ENCODE measurements at regions not wholly inside any gene's neighbourhood (a gene's known extent, or its start where the extent isn't known, plus 50 kb on each side); places are given as distances from the start of the nearest gene placed in this dataset.
A peak's percentile ranks its signal among the peaks of the same experiment; 100 is the strongest.

DNA sequence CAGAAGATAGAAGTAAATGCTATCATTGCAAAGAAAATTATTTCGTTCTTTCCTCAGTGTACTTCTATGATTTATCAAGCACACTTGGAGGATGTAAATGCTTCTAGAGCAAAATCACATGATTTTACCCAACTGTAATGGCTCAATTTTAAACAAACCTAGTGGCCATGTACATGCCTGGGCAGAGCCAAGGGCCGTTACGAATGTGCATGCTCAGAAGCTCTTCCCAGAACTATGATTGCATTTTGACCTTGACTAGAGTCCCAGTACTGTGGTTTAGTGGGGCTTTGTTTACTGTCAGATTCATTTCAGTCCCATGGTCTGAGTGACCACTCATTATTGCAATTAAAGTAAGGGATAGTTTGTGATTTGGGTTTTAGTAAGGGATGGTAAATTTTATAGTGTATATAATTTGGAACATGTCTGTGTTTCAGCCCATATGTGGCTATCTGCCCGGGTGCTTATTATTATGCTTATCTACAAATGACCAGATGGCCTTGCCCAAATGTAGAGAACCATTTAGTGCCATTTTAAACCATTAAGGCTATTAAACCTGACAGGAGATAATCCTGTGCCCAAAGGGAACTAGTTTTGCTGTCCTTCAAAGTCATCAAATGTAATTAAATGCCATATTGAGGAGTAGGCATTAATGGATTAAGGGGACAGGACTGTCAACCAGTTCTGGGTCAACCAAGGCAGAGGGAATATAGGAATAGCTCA lies 239.1 kb downstream of the ICOS start:
- TF ChIP-seq, protein P1, sequence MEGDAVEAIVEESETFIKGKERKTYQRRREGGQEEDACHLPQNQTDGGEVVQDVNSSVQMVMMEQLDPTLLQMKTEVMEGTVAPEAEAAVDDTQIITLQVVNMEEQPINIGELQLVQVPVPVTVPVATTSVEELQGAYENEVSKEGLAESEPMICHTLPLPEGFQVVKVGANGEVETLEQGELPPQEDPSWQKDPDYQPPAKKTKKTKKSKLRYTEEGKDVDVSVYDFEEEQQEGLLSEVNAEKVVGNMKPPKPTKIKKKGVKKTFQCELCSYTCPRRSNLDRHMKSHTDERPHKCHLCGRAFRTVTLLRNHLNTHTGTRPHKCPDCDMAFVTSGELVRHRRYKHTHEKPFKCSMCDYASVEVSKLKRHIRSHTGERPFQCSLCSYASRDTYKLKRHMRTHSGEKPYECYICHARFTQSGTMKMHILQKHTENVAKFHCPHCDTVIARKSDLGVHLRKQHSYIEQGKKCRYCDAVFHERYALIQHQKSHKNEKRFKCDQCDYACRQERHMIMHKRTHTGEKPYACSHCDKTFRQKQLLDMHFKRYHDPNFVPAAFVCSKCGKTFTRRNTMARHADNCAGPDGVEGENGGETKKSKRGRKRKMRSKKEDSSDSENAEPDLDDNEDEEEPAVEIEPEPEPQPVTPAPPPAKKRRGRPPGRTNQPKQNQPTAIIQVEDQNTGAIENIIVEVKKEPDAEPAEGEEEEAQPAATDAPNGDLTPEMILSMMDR (IDR thresholded peaks at IDR 0.05; ENCODE audit: insufficient read depth, low read depth, low read length, missing control alignments) = no peak
- no peak overlapping the region for H3K4me3 ChIP-seq (ENCODE audit: low read length)
- peak; percentile 34 for DNase-seq (ENCODE audit: low read depth)

DNA sequence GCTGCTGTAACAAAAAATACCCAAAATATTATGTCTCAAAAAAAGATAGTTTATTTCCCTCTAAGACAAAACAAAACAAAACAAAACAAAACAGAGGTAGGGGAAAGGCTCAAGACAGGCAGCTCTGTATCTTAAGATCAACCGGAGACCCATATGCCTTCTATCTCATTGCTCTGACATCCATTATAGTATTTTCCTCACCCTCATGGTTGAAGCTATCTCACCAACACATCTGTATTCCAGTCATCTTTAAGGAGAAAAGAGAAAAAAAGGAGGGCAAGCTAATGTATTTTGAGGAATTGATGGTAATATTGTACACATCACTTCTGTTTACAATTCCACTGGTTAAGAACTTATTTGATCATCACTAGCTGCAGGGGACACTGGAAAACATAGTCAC lies 239.7 kb downstream of the ICOS start:
- no peak overlapping the region for H3K4me3 ChIP-seq (ENCODE audit: low read length)
- TF ChIP-seq, protein P1 (IDR thresholded peaks at IDR 0.05; ENCODE audit: insufficient read depth, low read depth, low read length, missing control alignments) = no peak
- DNase-seq (ENCODE audit: low read depth) = no peak

DNA sequence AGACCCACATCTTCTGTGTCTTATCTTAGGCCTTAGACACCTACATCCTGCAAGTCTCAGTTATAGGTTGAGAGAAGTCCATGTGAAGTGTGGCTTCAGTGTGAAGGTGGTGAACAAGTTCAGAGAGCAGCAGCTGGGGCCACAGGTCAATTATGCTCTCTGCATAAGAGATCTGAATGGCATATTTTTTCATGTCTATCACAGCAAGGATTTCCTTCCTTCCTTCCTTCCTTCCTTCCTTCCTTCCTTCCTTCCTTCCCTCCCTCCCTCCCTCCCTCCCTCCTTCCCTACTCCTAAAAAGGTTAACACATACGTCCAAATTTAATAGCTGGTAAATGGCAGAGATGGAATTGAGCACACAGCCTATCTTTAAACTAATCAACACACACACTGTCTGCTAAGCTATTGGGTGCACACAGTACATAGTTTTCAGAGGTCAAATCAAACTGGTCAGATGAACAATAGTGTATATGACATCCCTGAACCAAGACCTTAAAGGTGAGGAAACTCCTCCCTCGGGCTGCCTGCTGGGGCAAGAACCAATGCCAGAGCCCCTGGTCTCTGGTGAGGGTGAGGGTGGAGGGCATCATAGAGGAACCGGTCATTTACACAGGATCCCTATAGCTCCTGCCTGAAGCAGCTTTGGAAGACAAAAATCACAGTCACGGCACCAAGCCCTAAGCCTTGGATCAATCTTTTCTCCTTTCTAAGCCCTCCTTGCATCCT lies 240.9 kb downstream of the ICOS start:
- H3K4me3 ChIP-seq (ENCODE audit: low read length) = no peak overlapping the region
- no peak for DNase-seq (ENCODE audit: low read depth)
- TF ChIP-seq, protein P1 (IDR thresholded peaks at IDR 0.05; ENCODE audit: insufficient read depth, low read depth, low read length, missing control alignments) = no peak

DNA sequence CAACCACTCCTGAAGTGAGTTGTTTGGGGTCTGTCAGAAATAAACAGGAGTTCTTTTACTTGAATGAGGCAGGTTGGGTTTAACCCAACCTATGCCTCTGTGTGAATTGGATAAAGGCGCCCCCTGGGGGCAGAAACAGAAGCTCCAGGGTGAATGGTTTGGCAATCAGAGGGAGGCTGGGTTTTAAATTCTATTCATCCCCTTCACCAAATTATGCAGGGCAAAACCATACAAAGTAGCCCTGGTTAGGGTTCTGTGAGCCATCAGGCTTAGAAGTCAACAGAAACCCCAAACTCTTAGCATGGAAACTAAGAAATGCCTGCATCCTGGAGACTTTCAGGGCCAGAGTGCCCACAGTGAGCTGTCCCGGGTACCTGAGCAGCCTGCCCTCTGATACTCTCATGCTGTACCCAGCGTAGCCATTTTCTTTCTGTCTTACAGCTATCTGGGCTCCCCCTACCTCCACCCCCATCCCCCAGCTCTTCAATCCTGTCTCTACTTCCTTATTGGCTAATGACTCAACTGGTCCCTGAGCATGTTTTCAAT lies 241.5 kb downstream of the ICOS start:
- peak; percentile 48 for DNase-seq (ENCODE audit: low read depth)
- H3K4me3 ChIP-seq (ENCODE audit: low read length) = no peak overlapping the region
- TF ChIP-seq, protein P1 (IDR thresholded peaks at IDR 0.05; ENCODE audit: insufficient read depth, low read depth, low read length, missing control alignments) = peak; percentile 54

DNA sequence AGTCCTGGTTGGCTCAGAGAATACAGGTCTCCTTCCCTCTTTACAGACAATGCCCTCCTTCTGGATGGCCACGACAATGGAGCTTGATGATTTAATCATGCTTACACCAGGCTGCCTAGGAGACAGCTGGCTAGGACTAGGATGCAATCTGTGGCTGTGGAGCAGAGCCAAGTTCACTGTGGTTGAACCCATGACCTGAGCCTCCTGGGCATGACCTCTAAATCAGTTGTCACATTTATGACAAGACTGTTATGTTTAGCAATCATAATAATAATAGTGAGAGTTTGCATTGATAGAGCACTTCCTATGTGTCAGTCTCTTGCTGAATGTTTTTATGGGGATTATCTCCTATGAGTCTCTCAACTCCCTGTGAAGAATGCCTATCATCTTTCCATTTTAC lies 244.1 kb downstream of the ICOS start:
- no peak for DNase-seq (ENCODE audit: low read depth)
- H3K4me3 ChIP-seq (ENCODE audit: low read length) = no peak overlapping the region
- TF ChIP-seq, protein P1 (IDR thresholded peaks at IDR 0.05; ENCODE audit: insufficient read depth, low read depth, low read length, missing control alignments) = no peak

DNA sequence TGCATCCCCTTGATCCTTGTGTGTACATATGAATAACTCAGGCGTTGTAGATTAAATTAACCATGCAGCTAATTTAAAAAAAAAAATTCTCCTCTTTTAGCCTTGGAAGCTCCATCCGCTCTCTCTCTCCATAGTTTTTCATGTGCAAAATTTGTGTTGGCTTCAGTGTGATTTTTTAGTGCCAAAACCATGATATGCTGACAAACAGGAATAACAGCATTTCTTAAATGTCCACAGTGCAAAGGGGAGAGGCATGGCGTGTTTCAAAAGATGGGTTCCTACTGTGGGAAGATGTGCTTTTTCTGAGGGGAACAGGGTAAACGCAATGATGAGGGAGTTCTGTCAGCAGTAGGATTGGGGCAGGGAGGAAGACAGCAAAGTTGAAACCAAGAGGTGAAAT lies 247.0 kb downstream of the ICOS start:
- no peak overlapping the region for H3K4me3 ChIP-seq (ENCODE audit: low read length)
- peak; percentile 39 for DNase-seq (ENCODE audit: low read depth)
- TF ChIP-seq, protein P1 (IDR thresholded peaks at IDR 0.05; ENCODE audit: insufficient read depth, low read depth, low read length, missing control alignments) = no peak

Measured in epithelial cell of esophagus (primary cell).